ENCODE measurements at regions not wholly inside any gene's neighbourhood (a gene's known extent, or its start where the extent isn't known, plus 50 kb on each side); places are given as distances from the start of the nearest gene placed in this dataset.

GRCh38 chr3:152960684-152961083 lies 125.8 kb downstream of the P2RY1 start:
- TF ChIP-seq, protein P1, sequence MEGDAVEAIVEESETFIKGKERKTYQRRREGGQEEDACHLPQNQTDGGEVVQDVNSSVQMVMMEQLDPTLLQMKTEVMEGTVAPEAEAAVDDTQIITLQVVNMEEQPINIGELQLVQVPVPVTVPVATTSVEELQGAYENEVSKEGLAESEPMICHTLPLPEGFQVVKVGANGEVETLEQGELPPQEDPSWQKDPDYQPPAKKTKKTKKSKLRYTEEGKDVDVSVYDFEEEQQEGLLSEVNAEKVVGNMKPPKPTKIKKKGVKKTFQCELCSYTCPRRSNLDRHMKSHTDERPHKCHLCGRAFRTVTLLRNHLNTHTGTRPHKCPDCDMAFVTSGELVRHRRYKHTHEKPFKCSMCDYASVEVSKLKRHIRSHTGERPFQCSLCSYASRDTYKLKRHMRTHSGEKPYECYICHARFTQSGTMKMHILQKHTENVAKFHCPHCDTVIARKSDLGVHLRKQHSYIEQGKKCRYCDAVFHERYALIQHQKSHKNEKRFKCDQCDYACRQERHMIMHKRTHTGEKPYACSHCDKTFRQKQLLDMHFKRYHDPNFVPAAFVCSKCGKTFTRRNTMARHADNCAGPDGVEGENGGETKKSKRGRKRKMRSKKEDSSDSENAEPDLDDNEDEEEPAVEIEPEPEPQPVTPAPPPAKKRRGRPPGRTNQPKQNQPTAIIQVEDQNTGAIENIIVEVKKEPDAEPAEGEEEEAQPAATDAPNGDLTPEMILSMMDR (IDR thresholded peaks at IDR 0.05) = no peak
- TF ChIP-seq POLR2AphosphoS5 (IDR thresholded peaks at IDR 0.05) = no peak
- no peak for TF ChIP-seq POLR2A (IDR thresholded peaks at IDR 0.05)
- H3K36me3 ChIP-seq = no peaks in the 10 kb centered on the region

GRCh38 chr3:152961323-152961722 lies 126.4 kb downstream of the P2RY1 start:
- DNase-seq (ENCODE audit: low spot score in 2 of 2) = no peak
- H3K27me3 ChIP-seq = no peaks in the 10 kb centered on the region
- no peak overlapping the region for H3K4me3 ChIP-seq
- intact Hi-C loops (cut with DNase I; ENCODE audit: low total_unique reads) = no loop called here
- H3K9me3 ChIP-seq = no peaks in the 10 kb centered on the region
- no peaks in the 10 kb centered on the region for H3K4me1 ChIP-seq
- TF ChIP-seq POLR2AphosphoS5 (IDR thresholded peaks at IDR 0.05) = no peak
- H3K27ac ChIP-seq = no peak overlapping the region
- no peaks in the 10 kb centered on the region for H3K36me3 ChIP-seq

More at GRCh38 chr3:152960684-152961083, 125.8 kb downstream of the P2RY1 start:
- DNase-seq (ENCODE audit: low spot score in 2 of 2) = no peak
- Histone ChIP-seq H3K4me1 (no peaks in the 10 kb centered on the region), H3K9me3 (no peaks in the 10 kb centered on the region), H3K27ac (no peak overlapping the region), H3K4me3 (no peak overlapping the region), H3K27me3 (no peaks in the 10 kb centered on the region)
- intact Hi-C loops (cut with DNase I; ENCODE audit: low total_unique reads) = no loop called here

- Histone ChIP-seq H3K36me3 (no peaks in the 10 kb centered on the region), H3K9me3 (no peaks in the 10 kb centered on the region), H3K4me1 (no peaks in the 10 kb centered on the region), H3K4me3 (no peak overlapping the region), H3K27ac (no peak overlapping the region), H3K27me3 (no peaks in the 10 kb centered on the region)
- TF ChIP-seq POLR2A (IDR thresholded peaks at IDR 0.05) = no peak
- intact Hi-C loops (cut with DNase I; ENCODE audit: low total_unique reads) = no loop called here
- DNase-seq (ENCODE audit: low spot score in 2 of 2) = no peak
Measured at GRCh38 chr3:152964911-152965609, 130.1 kb downstream of the P2RY1 start.

DNA sequence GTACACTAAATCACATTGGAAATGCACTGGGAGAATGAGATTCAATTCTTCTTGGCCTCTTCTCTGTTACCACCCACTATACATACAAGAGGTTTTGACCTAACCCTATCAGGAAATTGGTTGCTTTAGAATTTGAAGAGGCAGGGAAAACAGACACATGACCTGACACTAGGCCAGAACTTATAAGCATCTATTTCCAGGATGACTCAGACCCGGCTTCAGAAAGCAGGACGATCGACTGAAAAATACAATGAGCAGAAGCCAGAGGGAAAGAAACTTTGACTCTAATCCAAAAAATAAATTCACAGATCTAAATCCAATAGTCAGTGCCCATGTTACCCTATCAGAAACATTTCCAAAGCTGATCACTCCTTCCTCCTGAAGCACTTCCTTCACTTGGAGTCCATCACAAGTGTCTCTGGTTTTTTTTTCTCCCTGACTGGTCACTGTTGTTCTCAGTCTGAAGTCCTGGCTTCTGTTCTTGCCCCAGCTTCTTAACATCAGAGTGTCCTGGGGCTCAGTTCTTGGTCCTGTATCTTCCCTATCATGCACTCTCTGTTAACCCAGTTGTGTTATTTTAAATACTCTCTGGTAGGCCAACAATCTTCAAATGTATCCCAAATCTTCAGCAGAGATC lies 133.6 kb downstream of the P2RY1 start:
- no peaks in the 10 kb centered on the region for H3K27me3 ChIP-seq
- no peak for DNase-seq (ENCODE audit: low spot score in 2 of 2)
- no peak overlapping the region for H3K27ac ChIP-seq
- no peak overlapping the region for H3K4me3 ChIP-seq
- H3K36me3 ChIP-seq = no peaks in the 10 kb centered on the region
- H3K4me1 ChIP-seq = no peaks in the 10 kb centered on the region
- H3K9me3 ChIP-seq = no peaks in the 10 kb centered on the region
- intact Hi-C loops (cut with DNase I; ENCODE audit: low total_unique reads) = no loop called here
- TF ChIP-seq POLR2AphosphoS5 (IDR thresholded peaks at IDR 0.05) = no peak
- TF ChIP-seq, protein P1 (IDR thresholded peaks at IDR 0.05) = no peak
- no peak for TF ChIP-seq POLR2A (IDR thresholded peaks at IDR 0.05)

DNA sequence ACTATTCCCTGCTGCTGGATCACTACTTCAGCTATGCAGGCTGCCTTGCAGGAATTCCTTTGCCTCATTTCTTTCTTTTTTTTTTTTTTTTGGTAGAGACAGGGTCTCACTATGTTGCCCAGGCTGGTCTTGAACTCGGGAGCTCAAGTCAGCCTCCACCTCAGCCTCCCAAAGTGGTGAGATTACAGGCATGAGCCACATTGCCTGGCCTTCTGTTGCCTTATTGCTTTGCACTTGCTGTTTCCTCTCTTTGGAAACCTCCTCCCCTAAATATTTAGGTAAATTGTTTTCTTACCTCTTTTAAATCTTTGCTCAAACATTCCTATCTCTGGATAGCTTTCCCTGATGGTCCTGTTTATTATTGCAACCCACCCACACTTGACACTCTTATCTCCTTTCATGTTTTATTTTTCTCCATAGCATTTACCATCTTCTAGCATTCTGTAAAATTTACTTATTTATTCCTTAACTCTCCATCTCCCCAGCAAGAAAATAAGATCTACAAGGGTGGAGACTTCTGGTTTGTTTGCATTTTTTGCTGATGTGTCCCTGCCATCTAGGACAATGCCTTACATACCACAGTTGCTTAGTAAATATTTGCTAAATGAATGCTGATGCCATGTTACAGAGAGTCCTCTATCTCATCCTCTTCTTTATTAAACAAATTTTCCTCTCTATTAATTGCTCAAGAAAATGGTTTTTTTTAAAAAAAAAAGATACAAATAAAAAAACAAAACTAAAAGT lies 134.8 kb downstream of the P2RY1 start:
- H3K36me3 ChIP-seq = no peaks in the 10 kb centered on the region
- no peak overlapping the region for H3K4me3 ChIP-seq
- intact Hi-C loops (cut with DNase I; ENCODE audit: low total_unique reads) = no loop called here
- H3K9me3 ChIP-seq = no peaks in the 10 kb centered on the region
- TF ChIP-seq POLR2A (IDR thresholded peaks at IDR 0.05) (no peak), POLR2AphosphoS5 (IDR thresholded peaks at IDR 0.05) (no peak)
- TF ChIP-seq, protein P1 (IDR thresholded peaks at IDR 0.05) = no peak
- H3K27ac ChIP-seq = no peak overlapping the region
- no peaks in the 10 kb centered on the region for H3K4me1 ChIP-seq
- H3K27me3 ChIP-seq = no peaks in the 10 kb centered on the region
- DNase-seq (ENCODE audit: low spot score in 2 of 2) = no peak

GRCh38 chr3:152970851-152971250 lies 135.9 kb downstream of the P2RY1 start:
- TF ChIP-seq, protein P1 (IDR thresholded peaks at IDR 0.05) = no peak
- TF ChIP-seq POLR2AphosphoS5 (IDR thresholded peaks at IDR 0.05) (no peak), POLR2A (IDR thresholded peaks at IDR 0.05) (no peak)
- Histone ChIP-seq H3K4me1 (no peaks in the 10 kb centered on the region), H3K36me3 (no peaks in the 10 kb centered on the region), H3K9me3 (no peaks in the 10 kb centered on the region), H3K4me3 (no peak overlapping the region), H3K27me3 (no peaks in the 10 kb centered on the region), H3K27ac (no peak overlapping the region)
- intact Hi-C loops (cut with DNase I; ENCODE audit: low total_unique reads) = no loop called here
- no peak for DNase-seq (ENCODE audit: low spot score in 2 of 2)
